Cerebellar nuclear complex (tissue), 1 donor: ENCODE measurements at regions not wholly inside any gene's neighbourhood (a gene's known extent, or its start where the extent isn't known, plus 50 kb on each side); places are given as distances from the start of the nearest gene placed in this dataset.

Experiments used
- DNase-seq, 2 experiments: peaks; one replicate each; lab custom pipeline; 2025; lab: John Stamatoyannopoulos, UW

GRCh38 chr5:93107141-93107540 lies 473.9 kb downstream of the NR2F1-AS1 start:
- no peak for DNase-seq

DNA sequence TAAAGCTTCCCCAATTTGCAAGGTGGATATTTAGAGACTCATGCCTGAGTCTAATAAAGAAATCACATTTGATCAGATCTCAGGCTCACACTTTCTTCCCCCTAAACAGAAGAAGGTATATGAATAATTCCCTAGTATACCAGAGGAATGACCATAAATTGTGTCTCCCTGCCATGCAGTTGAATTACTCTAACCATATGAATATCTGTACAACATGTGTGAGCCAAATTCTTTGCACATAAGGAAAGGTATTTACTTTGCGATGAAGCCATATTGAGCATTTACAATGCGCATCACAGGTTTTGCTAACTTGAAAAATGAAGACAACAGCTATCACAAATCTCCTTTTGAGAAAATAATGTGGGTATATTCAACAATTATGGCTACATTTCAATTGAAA lies 479.4 kb downstream of the NR2F1-AS1 start:
- DNase-seq, result no peak

DNA sequence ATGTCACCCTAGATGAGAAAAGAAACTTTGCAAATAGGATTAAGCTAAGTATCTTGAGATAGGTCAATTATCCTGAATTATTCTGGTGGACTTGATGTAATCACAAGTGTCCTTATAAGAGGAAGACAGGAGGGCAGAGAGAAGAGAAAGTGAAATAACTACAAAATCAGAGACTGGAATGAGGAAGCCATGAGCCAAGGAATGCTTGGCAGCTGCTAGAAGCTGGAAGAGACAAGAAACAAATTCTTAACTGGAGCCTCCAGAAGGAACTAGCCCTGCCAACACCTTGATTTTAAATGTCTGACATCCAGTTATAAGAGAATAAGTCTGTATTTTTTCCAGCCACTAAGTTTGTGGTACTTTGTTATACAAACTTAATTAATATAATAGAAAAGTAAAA lies 480.0 kb downstream of the NR2F1-AS1 start:
- DNase-seq, result no peak

DNA sequence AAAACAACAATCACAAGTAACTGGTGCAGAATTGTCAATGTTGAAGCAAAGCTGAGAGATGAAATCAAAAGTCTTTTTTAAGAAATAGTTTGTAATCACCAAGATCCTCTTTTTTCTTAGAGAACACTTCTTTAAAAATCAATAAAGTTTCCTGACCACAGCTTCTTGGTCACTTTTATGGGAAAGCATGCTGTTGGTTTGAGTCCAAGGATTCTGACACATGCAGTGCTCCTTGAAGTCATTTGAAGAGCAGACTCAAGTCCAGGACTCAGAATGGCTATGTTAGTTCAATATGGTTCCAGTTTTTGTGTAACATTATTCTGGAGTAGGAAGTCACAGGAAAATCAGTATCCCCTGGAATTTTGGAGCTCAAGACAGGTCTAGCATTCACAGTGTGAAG lies 480.6 kb downstream of the NR2F1-AS1 start:
- DNase-seq, result no peak

- no peak for DNase-seq
These were observed 481.1 kb downstream of the NR2F1-AS1 start for GRCh38 chr5:93099902-93100347.

GRCh38 chr5:93096561-93096960 lies 484.5 kb downstream of the NR2F1-AS1 start:
- no peak for DNase-seq

- no peak for DNase-seq
These were observed 488.5 kb downstream of the NR2F1-AS1 start for GRCh38 chr5:93092349-93093105.

DNA sequence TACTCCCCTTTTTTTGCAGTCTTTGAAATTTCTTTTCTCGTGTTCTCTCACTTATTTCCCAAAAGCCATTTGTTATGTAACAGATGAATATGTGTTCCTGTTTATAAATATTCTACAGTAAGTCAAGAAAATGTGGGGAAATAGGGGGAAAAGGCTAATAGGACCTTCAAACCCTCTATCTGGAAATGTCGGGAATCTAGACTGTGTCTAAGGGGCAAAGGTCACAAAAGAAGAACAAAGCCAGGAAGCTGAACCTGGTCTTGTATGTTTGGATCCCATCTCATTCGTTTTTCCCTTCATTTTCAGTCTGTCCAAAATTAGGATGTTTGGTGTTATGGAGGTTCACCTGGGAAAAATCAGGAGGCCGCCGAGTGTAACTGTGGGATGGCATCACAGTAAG lies 490.3 kb downstream of the NR2F1-AS1 start:
- DNase-seq, result no peak

DNA sequence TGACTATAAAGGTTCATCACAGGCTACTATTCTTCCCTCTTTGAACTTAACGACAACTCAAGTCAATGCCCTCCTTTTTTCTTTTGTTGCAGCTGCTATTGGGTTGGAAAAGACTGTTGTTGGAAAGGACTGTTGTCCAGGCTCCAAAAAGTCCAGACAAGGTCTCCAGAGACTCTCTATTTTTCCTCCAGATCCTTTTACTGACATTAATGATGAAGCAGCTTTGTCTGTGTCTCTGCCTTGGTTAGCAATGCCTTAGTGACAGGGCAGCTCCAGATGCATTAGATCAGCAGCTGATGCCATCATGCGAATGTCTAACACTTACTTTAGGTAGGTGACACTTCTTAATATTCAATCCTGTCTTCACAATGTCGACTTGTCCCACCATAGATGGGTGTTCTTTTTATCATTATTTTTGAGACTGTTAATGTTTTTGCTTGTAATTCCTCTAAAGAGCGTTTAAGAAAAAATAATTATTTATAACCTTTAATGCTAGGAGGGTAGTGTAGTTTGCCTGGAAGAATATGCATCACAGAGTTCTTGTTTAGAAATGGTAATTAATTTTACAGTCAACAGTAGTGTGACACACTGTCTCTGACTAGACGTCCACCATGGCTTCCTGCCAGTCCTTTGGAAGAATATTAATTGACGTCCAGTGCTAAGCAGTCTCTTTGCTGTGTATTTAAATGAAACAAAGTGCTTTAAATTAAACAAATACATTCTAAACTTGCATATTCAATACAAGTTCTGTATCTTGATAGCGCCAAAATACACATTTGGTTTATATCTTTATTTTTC lies 492.2 kb downstream of the NR2F1-AS1 start:
- no peak for DNase-seq

- DNase-seq, result no peak
These were observed 493.7 kb downstream of the NR2F1-AS1 start for GRCh38 chr5:93087326-93087725.

DNA sequence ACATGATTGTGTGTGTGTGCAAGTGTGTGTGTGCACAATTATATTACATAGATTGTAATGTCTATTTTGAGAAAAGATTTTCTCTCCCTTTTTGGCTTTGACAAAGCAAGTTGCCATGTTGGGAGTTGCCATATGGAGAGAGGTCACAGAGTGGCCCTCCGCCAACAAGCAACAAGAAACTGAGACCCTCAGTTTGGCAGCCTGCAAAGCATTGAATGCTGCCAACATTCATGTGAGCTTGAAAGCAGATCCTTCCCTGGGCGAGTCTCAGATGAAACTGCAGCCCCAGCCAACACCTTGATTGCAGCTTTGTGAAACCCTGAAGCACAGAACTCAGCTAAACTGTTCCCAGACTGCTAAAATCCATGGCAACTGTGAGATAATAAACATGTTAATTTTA lies 498.0 kb downstream of the NR2F1-AS1 start:
- DNase-seq, result no peak

- DNase-seq, result no peak
These were observed 502.0 kb downstream of the NR2F1-AS1 start for GRCh38 chr5:93079046-93079445.

DNA sequence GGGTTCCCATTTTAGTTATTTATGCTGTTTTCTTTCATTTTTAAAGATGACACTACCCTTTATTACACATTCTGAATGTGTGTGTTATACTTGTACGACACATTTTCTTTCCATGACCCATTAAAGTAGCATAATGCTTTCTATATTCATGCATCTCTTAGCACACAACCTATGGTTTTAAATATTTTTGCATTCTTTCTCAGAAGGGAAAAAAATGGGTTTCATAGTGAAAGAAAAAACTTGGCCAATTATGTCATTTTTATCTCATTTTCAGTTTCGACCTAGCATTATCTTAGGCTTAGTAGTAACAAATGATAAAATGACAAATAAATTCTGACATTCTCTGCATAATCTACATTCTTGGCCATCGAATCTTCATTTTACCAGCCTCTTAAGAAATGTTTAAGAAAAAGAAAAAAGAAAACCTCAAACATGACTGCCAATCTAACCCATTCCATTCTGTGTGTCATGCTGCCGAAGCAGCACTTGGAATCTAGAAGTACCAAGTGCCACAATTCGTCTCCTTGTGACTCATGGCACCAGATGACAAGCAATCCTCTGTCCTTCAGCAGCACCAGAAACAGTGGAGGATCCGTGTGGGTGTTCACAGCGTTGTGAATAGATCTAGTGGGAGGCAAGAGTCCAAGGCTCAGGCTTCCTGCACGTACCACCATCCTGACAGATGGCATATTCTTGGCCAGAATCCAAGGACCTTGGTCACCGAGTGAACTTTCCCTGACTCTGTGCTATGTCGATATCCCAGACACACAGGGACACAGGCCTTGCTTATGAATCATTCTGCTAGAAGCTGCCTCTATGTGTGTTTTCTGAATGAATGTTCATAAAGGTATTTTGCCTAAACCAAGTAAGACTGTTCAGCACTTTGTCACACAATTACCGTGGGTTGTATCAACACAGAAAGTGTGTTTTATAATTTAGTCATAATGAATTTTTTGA lies 502.7 kb downstream of the NR2F1-AS1 start:
- peak in 1 of 2 experiments; percentile 20 for DNase-seq

DNA sequence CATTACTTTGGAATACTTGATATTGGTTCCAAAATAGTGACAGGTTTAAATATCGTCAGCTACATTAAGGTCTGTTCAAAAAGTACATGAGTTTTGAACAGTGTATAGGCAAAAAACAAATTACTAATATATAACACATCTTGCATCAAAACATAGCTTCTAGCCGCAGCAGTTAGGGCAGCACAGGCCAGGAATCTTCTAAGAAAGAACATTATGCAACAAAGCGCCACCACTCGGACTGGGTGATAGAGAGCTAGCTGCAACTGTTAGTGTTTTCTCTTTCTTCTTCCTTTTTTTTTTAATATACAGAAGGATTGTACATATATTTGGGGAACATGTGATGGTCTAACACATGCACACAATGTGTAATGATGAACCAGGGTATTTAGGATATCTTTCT lies 504.5 kb downstream of the NR2F1-AS1 start:
- no peak for DNase-seq

- DNase-seq, result no peak
These were observed 504.9 kb downstream of the NR2F1-AS1 start for GRCh38 chr5:93076096-93076495.

- no peak for DNase-seq
These were observed 507.5 kb downstream of the NR2F1-AS1 start for GRCh38 chr5:93073547-93073946.

DNA sequence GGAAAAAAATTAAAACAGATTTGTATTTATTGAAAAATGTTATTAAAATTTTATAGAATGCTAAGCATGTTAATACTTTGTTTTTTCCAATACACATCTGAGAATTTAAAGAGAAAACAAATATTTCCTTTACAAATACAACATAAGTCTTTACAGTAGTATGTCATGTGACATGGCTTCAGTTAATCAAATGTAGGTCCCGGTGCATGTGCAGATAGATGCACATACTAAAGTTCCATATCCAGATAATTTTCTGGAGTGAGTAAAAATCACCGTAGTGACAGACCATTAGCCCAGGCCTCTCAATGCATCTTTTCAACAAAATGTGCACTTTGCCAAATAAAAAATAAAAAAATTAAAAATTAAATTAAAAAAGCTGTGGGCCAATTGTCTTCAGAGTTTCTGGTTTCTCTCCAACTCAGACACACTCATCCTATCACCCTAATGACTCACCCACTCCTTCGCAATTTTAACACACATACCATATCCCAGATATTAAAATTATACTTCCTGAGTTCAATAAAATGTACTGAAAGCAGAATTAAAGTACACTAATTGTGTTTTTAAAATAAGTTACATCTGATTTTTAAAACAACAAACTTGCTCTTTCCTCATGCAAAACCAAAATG lies 508.1 kb downstream of the NR2F1-AS1 start:
- no peak for DNase-seq

DNA sequence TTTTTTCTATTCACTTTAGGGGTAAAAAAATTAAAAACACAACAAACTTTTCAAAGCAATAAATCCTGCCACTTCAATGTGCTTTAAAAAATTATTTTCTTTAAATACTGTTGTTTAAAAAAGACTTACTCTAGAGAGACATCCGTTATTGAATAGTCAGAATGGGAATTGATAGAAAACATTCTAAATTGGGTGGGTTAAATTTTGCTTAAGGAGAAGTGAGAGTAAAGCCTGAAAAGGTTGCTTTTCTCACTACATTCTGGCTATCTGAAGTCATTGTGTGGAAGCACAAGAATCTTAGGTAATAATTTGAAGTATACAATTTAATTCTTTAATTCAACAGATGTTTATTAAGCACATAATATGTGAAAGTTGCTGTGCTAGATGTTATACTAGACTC lies 509.3 kb downstream of the NR2F1-AS1 start:
- no peak for DNase-seq

GRCh38 chr5:93070938-93071337 lies 510.1 kb downstream of the NR2F1-AS1 start:
- DNase-seq, result no peak

DNA sequence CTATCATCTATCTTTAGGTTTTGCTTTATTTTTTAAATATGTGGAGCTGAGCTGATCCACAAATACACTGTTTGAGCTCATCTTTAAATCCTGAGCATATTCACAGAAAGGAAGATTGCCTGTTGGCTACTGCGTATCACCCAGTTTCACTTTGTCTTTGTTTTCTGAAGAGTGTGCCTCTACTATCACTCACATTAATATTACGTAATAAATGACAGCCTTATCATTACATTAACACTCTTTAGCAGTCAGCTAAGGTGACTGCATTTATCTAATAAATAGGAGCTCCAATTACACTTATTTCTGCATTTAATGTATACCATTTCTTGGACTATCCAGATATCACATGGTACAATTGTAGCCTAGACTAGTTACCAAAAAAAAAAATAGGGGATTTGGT lies 511.7 kb downstream of the NR2F1-AS1 start:
- DNase-seq, result no peak

DNA sequence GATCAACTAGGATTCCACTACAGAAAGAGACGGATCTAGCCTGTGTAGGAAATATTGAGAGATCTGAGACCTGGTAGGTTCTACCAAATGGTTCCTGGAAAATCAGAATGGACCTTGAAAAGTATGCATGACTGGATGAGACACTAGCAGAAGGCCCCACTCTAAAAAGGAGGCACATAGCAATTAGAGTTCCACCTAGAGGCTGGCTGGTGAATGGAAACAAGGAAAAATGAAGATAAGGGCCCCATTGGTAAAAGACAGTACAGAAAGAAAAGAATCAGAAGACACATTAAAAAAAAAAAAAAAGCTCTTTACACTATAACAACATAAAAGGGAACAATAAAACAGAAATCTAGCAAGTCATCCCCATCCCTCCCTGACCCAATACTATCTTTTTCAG lies 518.5 kb downstream of the NR2F1-AS1 start:
- no peak for DNase-seq

- DNase-seq, result no peak
These were observed 522.7 kb downstream of the NR2F1-AS1 start for GRCh38 chr5:93058309-93058708.
